HEK293 (cell line): ENCODE measurements at regions not wholly inside any gene's neighbourhood (a gene's known extent, or its start where the extent isn't known, plus 50 kb on each side); places are given as distances from the start of the nearest gene placed in this dataset.

Source experiments
- CTCF ChIA-PET: fragments of 350-600 bp; formaldehyde crosslinking; extraction: SDS; loops from one replicate; lab custom pipeline; 2021; ENCODE audit warnings: antibody characterized with exemption; lab: Yijun Ruan, JAX
- POLR2A ChIA-PET: fragments of 300-600 bp; formaldehyde crosslinking; extraction: SDS; loops from one replicate; lab custom pipeline; 2020; ENCODE audit warnings: antibody characterized with exemption, inconsistent platforms; lab: Yijun Ruan, JAX
- H3K27ac ChIP-seq: fragments of 200-500 bp; sonication (Bioruptor generic); 2 replicates; pipeline ENCODE4 v1.5.1; 2014; ENCODE audit warnings: low read depth, low read length, control low read depth, inconsistent platforms; ENCODE audit errors: extremely low read depth
- H3K36me3 ChIP-seq, 2 experiments: fragments of 200-500 bp in 1 of 2; sonication (Bioruptor generic) in 1 of 2; 1 replicate in 1 of 2; 2 replicates in 1 of 2; pipeline ENCODE4 v1.5.1; 2014 to 2017; ENCODE audit warnings: inconsistent platforms in 2 of 2, low read length in 2 of 2; ENCODE audit not compliant: control insufficient read depth in 2 of 2, insufficient read depth in 1 of 2
- H3K4me1 ChIP-seq: fragments of 200-500 bp; sonication (Bioruptor generic); 2 replicates; pipeline ENCODE4 v1.5.1; 2014; ENCODE audit warnings: mild to moderate bottlenecking, low read length, inconsistent platforms; ENCODE audit not compliant: control insufficient read depth, insufficient read depth
- H3K4me3 ChIP-seq: 2 replicates; pipeline ENCODE4 v1.5.1; 2011; ENCODE audit warnings: low read depth, mild to moderate bottlenecking, control low read depth, low read length, moderate library complexity
- H3K9me3 ChIP-seq: fragments of 200-500 bp; sonication (Bioruptor generic); 2 replicates; pipeline ENCODE4 v1.5.1; 2014; ENCODE audit warnings: low read depth, low read length, inconsistent platforms; ENCODE audit not compliant: control insufficient read depth, insufficient read depth
- ATF2 ChIP-seq: fragments of 450-650 bp; formaldehyde crosslinking; IDR thresholded peaks from 2 replicates; pipeline ENCODE4 v1.5.1; 2016; ENCODE audit warnings: missing biosample characterization, missing genetic modification characterization, low read depth
- KLF1 ChIP-seq: fragments of 450-650 bp; formaldehyde crosslinking; IDR thresholded peaks from 2 replicates; pipeline ENCODE4 v1.5.1; 2016; ENCODE audit warnings: missing biosample characterization, missing genetic modification characterization
- KLF10 ChIP-seq: fragments of 450-650 bp; IDR thresholded peaks from 2 replicates; pipeline ENCODE4 v1.5.1; 2018; ENCODE audit warnings: missing biosample characterization, mild to moderate bottlenecking, missing genetic modification characterization
- KLF16 ChIP-seq: fragments of 450-650 bp; formaldehyde crosslinking; IDR thresholded peaks from 2 replicates; pipeline ENCODE4 v1.5.1; 2017; ENCODE audit warnings: missing biosample characterization, missing genetic modification characterization
- OVOL3 ChIP-seq: fragments of 450-650 bp; formaldehyde crosslinking; IDR thresholded peaks from 2 replicates; pipeline ENCODE4 v1.5.1; 2016; ENCODE audit warnings: missing biosample characterization, missing genetic modification characterization
- SETDB1 ChIP-seq: IDR thresholded peaks from one replicate; pipeline ENCODE4 v1.6.1; 2017; ENCODE audit warnings: mild to moderate bottlenecking, low read length, moderate library complexity, mixed read lengths; ENCODE audit not compliant: insufficient read length
- TCF7L2 ChIP-seq: IDR thresholded peaks from 2 replicates; pipeline ENCODE4 v1.6.1; 2011; ENCODE audit warnings: low read depth, mild to moderate bottlenecking, inconsistent platforms, low read length, moderate library complexity, borderline replicate concordance
- ZBTB48 ChIP-seq: fragments of 450-650 bp; formaldehyde crosslinking; IDR thresholded peaks from 2 replicates; pipeline ENCODE4 v1.5.1; 2016; ENCODE audit warnings: missing biosample characterization, missing genetic modification characterization
- ZBTB49 ChIP-seq: fragments of 450-650 bp; formaldehyde crosslinking; IDR thresholded peaks from 2 replicates; pipeline ENCODE4 v1.5.1; 2016; ENCODE audit warnings: missing biosample characterization, missing genetic modification characterization, low read depth
- ZEB2 ChIP-seq: fragments of 450-650 bp; formaldehyde crosslinking; IDR thresholded peaks from 2 replicates; pipeline ENCODE4 v1.5.1; 2016; ENCODE audit warnings: missing biosample characterization, missing genetic modification characterization
- ZNF211 ChIP-seq: fragments of 450-650 bp; formaldehyde crosslinking; IDR thresholded peaks from 2 replicates; pipeline ENCODE4 v1.5.1; 2016; ENCODE audit warnings: low read depth, missing biosample characterization, missing genetic modification characterization
- ZNF248 ChIP-seq: fragments of 450-650 bp; formaldehyde crosslinking; IDR thresholded peaks from 2 replicates; pipeline ENCODE4 v1.5.1; 2017; ENCODE audit warnings: missing biosample characterization, missing genetic modification characterization
- ZNF350 ChIP-seq: fragments of 450-650 bp; formaldehyde crosslinking; IDR thresholded peaks from 2 replicates; pipeline ENCODE4 v1.5.0; 2017; ENCODE audit warnings: missing biosample characterization, mild to moderate bottlenecking, missing genetic modification characterization
- ZNF354C ChIP-seq: fragments of 450-650 bp; formaldehyde crosslinking; IDR thresholded peaks from 2 replicates; pipeline ENCODE4 v1.5.1; 2016; ENCODE audit warnings: missing biosample characterization, missing genetic modification characterization, low read depth, borderline replicate concordance
- ZNF521 ChIP-seq: fragments of 450-650 bp; formaldehyde crosslinking; IDR thresholded peaks from 2 replicates; pipeline ENCODE4 v1.5.1; 2017; ENCODE audit warnings: missing biosample characterization, mild to moderate bottlenecking, missing genetic modification characterization
- ZNF561 ChIP-seq: fragments of 450-650 bp; IDR thresholded peaks from 2 replicates; pipeline ENCODE4 v1.5.1; 2018; ENCODE audit warnings: missing biosample characterization, missing genetic modification characterization, borderline replicate concordance
- ZNF580 ChIP-seq: fragments of 450-650 bp; formaldehyde crosslinking; IDR thresholded peaks from 2 replicates; pipeline ENCODE4 v1.5.1; 2016; ENCODE audit warnings: missing biosample characterization, missing genetic modification characterization
- ZNF596 ChIP-seq: fragments of 450-650 bp; IDR thresholded peaks from 2 replicates; pipeline ENCODE4 v1.5.0; 2018; ENCODE audit warnings: missing biosample characterization, mild to moderate bottlenecking, missing genetic modification characterization, moderate library complexity
- ZNF654 ChIP-seq: fragments of 450-650 bp; formaldehyde crosslinking; IDR thresholded peaks from 2 replicates; pipeline ENCODE4 v1.5.1; 2016; ENCODE audit warnings: low read depth, missing biosample characterization, missing genetic modification characterization
- ZNF664 ChIP-seq: fragments of 450-650 bp; formaldehyde crosslinking; IDR thresholded peaks from 2 replicates; pipeline ENCODE4 v1.5.1; 2016; ENCODE audit warnings: missing biosample characterization, missing genetic modification characterization
- ZSCAN23 ChIP-seq: fragments of 450-650 bp; formaldehyde crosslinking; IDR thresholded peaks from 2 replicates; pipeline ENCODE4 v1.5.1; 2016; ENCODE audit warnings: missing biosample characterization, missing genetic modification characterization

- Histone ChIP-seq H3K36me3 (no peaks in the 10 kb centered on the region), H3K4me1 (no peaks in the 10 kb centered on the region), H3K4me3 (no peak overlapping the region), H3K27ac (no peak overlapping the region), H3K9me3 (no peaks in the 10 kb centered on the region)
- ChIA-PET CTCF (interaction anchor here (1.0 kb wide), 1 partner anchor 10 kb away, joined by 3 read pairs; no protein-coding TSS in a partner anchor), POLR2A (no interaction called here)
- no peak for TF ChIP-seq ZNF350 (tag by site-specific recombination)
Measured at GRCh38 chr3:103894162-103894822, 1459.5 kb downstream of the ZPLD1 start.

- H3K36me3 ChIP-seq, result no peaks in the 10 kb centered on the region
- POLR2A ChIA-PET, result no interaction called here
- TF ChIP-seq KLF16 (tag by site-specific recombination), result no peak
- TF ChIP-seq, all 188 proteins: peak for 0
- Histone ChIP-seq H3K27ac (no peak overlapping the region), H3K4me1 (no peaks in the 10 kb centered on the region), H3K9me3 (no peaks in the 10 kb centered on the region), H3K4me3 (no peak overlapping the region)
- CTCF ChIA-PET, result no interaction called here
Measured at GRCh38 chr3:103899328-103899727, 1464.5 kb downstream of the ZPLD1 start.

- ChIA-PET CTCF (no interaction called here), POLR2A (no interaction called here)
- no peak for TF ChIP-seq ZSCAN23 (tag by site-specific recombination)
- no peak for TF ChIP-seq ZNF654
- no peak for TF ChIP-seq ZNF248 (tag by site-specific recombination)
- TF ChIP-seq ZNF561 (tag by site-specific recombination), result no peak
- no peak for TF ChIP-seq SETDB1
- no peak for TF ChIP-seq ZBTB48 (tag by site-specific recombination)
- no peak for TF ChIP-seq ZEB2 (tag by site-specific recombination)
- no peak for TF ChIP-seq ZNF664 (tag by site-specific recombination)
- TF ChIP-seq ZBTB49 (tag by site-specific recombination), result no peak
- TF ChIP-seq ATF2, result no peak
- TF ChIP-seq ZNF211 (tag by site-specific recombination), result no peak
- TF ChIP-seq ZNF580 (tag by site-specific recombination), result no peak
- TF ChIP-seq TCF7L2, result no peak
- no peak for TF ChIP-seq ZNF354C (tag by site-specific recombination)
- TF ChIP-seq KLF10 (tag by site-specific recombination), result no peak
- no peak for TF ChIP-seq KLF1 (tag by site-specific recombination)
- no peak for TF ChIP-seq OVOL3 (tag by site-specific recombination)
- no peak for TF ChIP-seq ZNF596 (tag by site-specific recombination)
- TF ChIP-seq ZNF521 (tag by site-specific recombination), result no peak
Measured at GRCh38 chr3:103904991-103905390, 1461.7 kb upstream of the ALCAM start.

More at GRCh38 chr3:103904991-103905390, 1461.7 kb upstream of the ALCAM start:
- no peaks in the 10 kb centered on the region for H3K36me3 ChIP-seq
- H3K4me1 ChIP-seq, result no peaks in the 10 kb centered on the region
- H3K27ac ChIP-seq, result no peak overlapping the region
- no peaks in the 10 kb centered on the region for H3K9me3 ChIP-seq
- no peak overlapping the region for H3K4me3 ChIP-seq
